ENCODE measurements at regions not wholly inside any gene's neighbourhood (a gene's known extent, or its start where the extent isn't known, plus 50 kb on each side); places are given as distances from the start of the nearest gene placed in this dataset.

- no peak for TF ChIP-seq CTCF (IDR thresholded peaks at IDR 0.05)
- TF ChIP-seq POLR2A (IDR thresholded peaks at IDR 0.05), result no peak
Observed at GRCh38 chr2:107776362-107776761, 50.3 kb upstream of the RGPD4 start.

All from uterus (tissue), 2 donors.